HCT116 (cell line): ENCODE measurements at regions not wholly inside any gene's neighbourhood (a gene's known extent, or its start where the extent isn't known, plus 50 kb on each side); places are given as distances from the start of the nearest gene placed in this dataset.

Source experiments
- ATAC-seq: fragments of 200-7000 bp; cut with Tn5 transposase; 2 replicates; pipeline ENCODE4 v1.9.1; 2020; ENCODE audit warnings: mild to moderate bottlenecking, moderate library complexity
- BruUV-seq: library from RNA; stranded (reverse); fragments of 400-500 nt; replicated peaks from 2 replicates; lab custom pipeline; 2021; lab: Mats Ljungman, UMichigan
- CTCF ChIA-PET: fragments of 300-600 bp; sonication (Branson Sonifier 250); formaldehyde crosslinking; loops from one replicate; lab custom pipeline; 2021; ENCODE audit warnings: antibody characterized with exemption; lab: Charles Lee
- POLR2A ChIA-PET: fragments of 300-600, 350-600 bp; sonication (Branson Sonifier 250); formaldehyde crosslinking; loops from one replicate; lab custom pipeline; 2021; ENCODE audit warnings: antibody characterized with exemption; lab: Charles Lee
- RAD21 ChIA-PET, 2 experiments: fragments of 300-600 bp; sonication (Branson Sonifier 250); formaldehyde crosslinking; loops; one replicate each; lab custom pipeline; 2023; ENCODE audit warnings: low total read pairs in 2 of 2; ENCODE audit not compliant: uncharacterized antibody in 2 of 2, unreplicated experiment in 2 of 2, low non-redundant PET in 1 of 2; lab: Charles Lee
- DNase-seq: peaks from one replicate; pipeline ENCODE4 v3.0.0-alpha.2; 2010; ENCODE audit warnings: low read depth, low spot score
- H2AFZ ChIP-seq: fragments of 200-600 bp; shearing (Covaris generic), sonication (generic); 2 replicates; pipeline ENCODE4 v1.6.1; 2017; ENCODE audit warnings: low read depth, mixed run types, mixed read lengths, antibody characterized with exemption, low read length; ENCODE audit not compliant: poor library complexity, severe bottlenecking
- H3K27ac ChIP-seq: 2 replicates; pipeline ENCODE4 v1.5.1; 2012; ENCODE audit warnings: low read depth, low read length
- H3K27me3 ChIP-seq: fragments of 200-600 bp; sonication (generic); 2 replicates; pipeline ENCODE4 v1.6.1; 2016; ENCODE audit warnings: mixed run types, low read length, mixed read lengths; ENCODE audit not compliant: insufficient read depth
- H3K36me3 ChIP-seq, 2 experiments: fragments of 200-500 bp in 1 of 2; fragments of 200-600 bp in 1 of 2; sonication (Bioruptor generic) in 1 of 2; sonication (generic) in 1 of 2; 2 replicates each; pipeline versions ENCODE4 v1.5.1 to v1.6.1; 2014 to 2016; ENCODE audit warnings: low read length in 2 of 2, inconsistent platforms in 1 of 2, mixed read lengths in 1 of 2, mixed run types in 1 of 2; ENCODE audit not compliant: insufficient read depth in 2 of 2, control insufficient read depth in 1 of 2
- H3K4me1 ChIP-seq, 2 experiments: fragments of 200-600 bp in 1 of 2; sonication (generic) in 1 of 2; 2 replicates each; pipeline versions ENCODE4 v1.5.1 to v1.6.1; 2012 to 2017; ENCODE audit warnings: low read length in 2 of 2, inconsistent platforms in 1 of 2, mild to moderate bottlenecking in 1 of 2, mixed read lengths in 1 of 2, mixed run types in 1 of 2, moderate library complexity in 1 of 2; ENCODE audit not compliant: insufficient read depth in 2 of 2, control insufficient read depth in 1 of 2
- H3K4me2 ChIP-seq: fragments of 200-600 bp; sonication (generic); 2 replicates; pipeline ENCODE4 v1.6.1; 2017; ENCODE audit warnings: mixed run types, low read length, mixed read lengths
- H3K4me3 ChIP-seq, 2 experiments: fragments of 200-600 bp in 1 of 2; sonication (generic) in 1 of 2; replicated peaks in 1 of 2; 2 replicates each; pipeline ENCODE4 v1.5.1; 2011 to 2016; ENCODE audit warnings: low read length in 2 of 2, control low read depth in 1 of 2, low read depth in 1 of 2, mild to moderate bottlenecking in 1 of 2, mixed read lengths in 1 of 2, mixed run types in 1 of 2
- H3K79me2 ChIP-seq: fragments of 200-600 bp; sonication (generic); 2 replicates; pipeline ENCODE4 v1.6.1; 2017; ENCODE audit warnings: mild to moderate bottlenecking, mixed run types, low read length, moderate library complexity, mixed read lengths; ENCODE audit not compliant: insufficient read depth
- H3K9ac ChIP-seq: fragments of 200-600 bp; sonication (generic); 2 replicates; pipeline ENCODE4 v1.6.1; 2016; ENCODE audit warnings: low read length, mixed read lengths
- H3K9me2 ChIP-seq: fragments of 200-600 bp; sonication (generic), shearing (Covaris generic); 2 replicates; pipeline ENCODE4 v1.6.1; 2017; ENCODE audit warnings: mixed run types, mild to moderate bottlenecking, moderate library complexity; ENCODE audit not compliant: insufficient read depth
- H3K9me3 ChIP-seq, 2 experiments: fragments of 200-500 bp in 1 of 2; fragments of 200-600 bp in 1 of 2; sonication (Bioruptor generic) in 1 of 2; sonication (generic) in 1 of 2; 2 replicates each; pipeline ENCODE4 v1.6.1; 2014 to 2017; ENCODE audit warnings: low read length in 2 of 2, mixed read lengths in 2 of 2, inconsistent platforms in 1 of 2, low read depth in 1 of 2, mild to moderate bottlenecking in 1 of 2, mixed run types in 1 of 2, moderate library complexity in 1 of 2; ENCODE audit not compliant: control insufficient read depth in 1 of 2, insufficient read depth in 1 of 2
- H4K20me1 ChIP-seq: fragments of 200-600 bp; sonication (generic), shearing (Covaris generic); 2 replicates; pipeline ENCODE4 v1.6.1; 2017; ENCODE audit warnings: mixed run types, mild to moderate bottlenecking, moderate library complexity; ENCODE audit not compliant: insufficient read depth
- CBX3 ChIP-seq: IDR thresholded peaks from 2 replicates; pipeline ENCODE4 v1.6.1; 2012; ENCODE audit warnings: low read depth
- CEBPB ChIP-seq: IDR thresholded peaks from 2 replicates; pipeline ENCODE4 v1.6.1; 2012; ENCODE audit warnings: low read depth
- ELF1 ChIP-seq: IDR thresholded peaks from 2 replicates; pipeline ENCODE4 v1.6.1; 2012; ENCODE audit warnings: low read depth, borderline replicate concordance
- EZH2 ChIP-seq: fragments of 200-600 bp; sonication (generic); IDR thresholded peaks from 2 replicates; pipeline ENCODE4 v1.6.1; 2017; ENCODE audit warnings: antibody characterized with exemption, mixed run types
- EZH2phosphoT487 ChIP-seq: fragments of 200-600 bp; IDR thresholded peaks from 2 replicates; pipeline ENCODE4 v1.6.1; 2018; ENCODE audit warnings: antibody characterized with exemption, borderline replicate concordance
- FOSL1 ChIP-seq: IDR thresholded peaks from 2 replicates; pipeline ENCODE4 v1.6.1; 2012; ENCODE audit warnings: low read depth
- JUND ChIP-seq: IDR thresholded peaks from 2 replicates; pipeline ENCODE4 v1.6.1; 2012
- POLR2A ChIP-seq: IDR thresholded peaks from 2 replicates; pipeline ENCODE4 v1.7.0; 2011; ENCODE audit warnings: borderline replicate concordance; ENCODE audit not compliant: insufficient read depth, insufficient read length; ENCODE audit errors: extremely low read depth
- RAD21 ChIP-seq: IDR thresholded peaks from 2 replicates; pipeline ENCODE4 v1.6.1; 2012; ENCODE audit warnings: low read depth, mild to moderate bottlenecking
- SIN3A ChIP-seq: IDR thresholded peaks from 2 replicates; pipeline ENCODE4 v1.6.1; 2012; ENCODE audit warnings: low read depth
- SP1 ChIP-seq: IDR thresholded peaks from 2 replicates; pipeline ENCODE4 v1.6.1; 2012; ENCODE audit warnings: low read depth
- TCF7L2 ChIP-seq: IDR thresholded peaks from 2 replicates; pipeline ENCODE4 v1.7.0; 2011; ENCODE audit warnings: borderline replicate concordance, inconsistent platforms; ENCODE audit not compliant: insufficient read depth, insufficient read length; ENCODE audit errors: extremely low read depth
- intact Hi-C: fragments of 100-400 bp; cut with micrococcal nuclease; formaldehyde crosslinking; loops from 2 replicates; pipeline ENCODE4 v1.10.0; 2022
- TF ChIP-seq, protein P1 (sequence below), 3 experiments: fragments of 200-600 bp in 1 of 3; sonication (generic) in 1 of 3; IDR thresholded peaks in 2 of 3; conservative IDR thresholded peaks in 1 of 3; 2 replicates each; pipeline ENCODE4 v1.5.1; 2012 to 2017; ENCODE audit warnings: low read depth in 2 of 3, low read length in 2 of 3, antibody characterized with exemption in 1 of 3, borderline replicate concordance in 1 of 3, control low read depth in 1 of 3, mild to moderate bottlenecking in 1 of 3, mixed read lengths in 1 of 3, mixed run types in 1 of 3, moderate library complexity in 1 of 3; ENCODE audit not compliant: insufficient read depth in 1 of 3
- TF ChIP-seq, protein P2 (sequence below): IDR thresholded peaks from 2 replicates; pipeline ENCODE4 v1.6.1; 2012
- TF ChIP-seq, protein P3 (sequence below): IDR thresholded peaks from 2 replicates; pipeline ENCODE4 v1.6.1; 2012; ENCODE audit warnings: low read depth
- TF ChIP-seq, protein P4 (sequence below): IDR thresholded peaks from 2 replicates; pipeline ENCODE4 v1.6.1; 2011; ENCODE audit warnings: mild to moderate bottlenecking, low read length, moderate library complexity; ENCODE audit not compliant: insufficient replicate concordance; ENCODE audit errors: extremely low read depth
- TF ChIP-seq, protein P5 (sequence below): IDR thresholded peaks from 2 replicates; pipeline ENCODE4 v1.6.1; 2012

DNA sequence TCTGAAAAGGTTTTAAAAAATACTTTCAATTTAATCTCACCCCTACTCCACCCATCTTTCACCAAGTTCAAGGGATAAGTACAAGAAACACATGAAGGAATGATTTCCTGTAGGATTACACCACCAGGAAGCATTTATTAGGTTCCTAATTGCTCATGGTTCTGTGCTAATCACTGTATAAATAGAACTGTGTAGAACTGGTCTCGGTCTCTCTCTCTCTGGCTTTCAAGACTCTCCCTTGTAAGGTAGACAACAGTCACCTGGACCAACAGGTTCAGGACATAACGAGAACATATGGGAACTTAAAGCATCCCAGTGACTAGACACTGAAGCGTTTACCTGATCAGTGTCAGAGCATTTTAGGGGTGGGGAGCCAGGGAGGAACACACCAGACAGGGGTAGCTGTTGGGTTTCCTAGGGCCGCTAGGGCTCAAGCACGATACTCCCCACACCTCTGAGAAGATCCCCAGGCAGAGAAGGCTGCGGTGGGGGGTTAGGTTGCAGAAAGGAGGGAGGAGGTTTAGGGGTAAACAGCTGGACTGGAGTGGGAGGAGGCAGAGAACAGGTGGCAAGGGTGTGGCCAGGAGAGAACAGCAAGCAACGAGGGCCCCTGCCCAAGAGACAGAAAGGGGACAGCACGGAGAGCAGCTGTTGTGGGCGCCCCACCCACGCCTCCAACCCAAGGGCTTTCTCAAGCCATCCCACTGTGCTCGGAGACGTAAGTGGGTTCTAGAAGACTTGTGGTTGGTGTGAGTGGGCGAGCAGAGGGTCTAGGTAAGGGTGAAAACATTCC is 52.5 kb upstream of the USP6NL start:
- no TSS peak for BruUV-seq
- RAD21 ChIA-PET, result no interaction called here
- H3K27me3 ChIP-seq, result no peaks in the 10 kb centered on the region
- no peak overlapping the region for H2AFZ ChIP-seq
- no peaks in the 10 kb centered on the region for H3K36me3 ChIP-seq
- no peak overlapping the region for H3K4me2 ChIP-seq
- DNase-seq, result no peak
- no peak for ATAC-seq
- POLR2A ChIA-PET, result no interaction called here
- H3K27ac ChIP-seq, result no peak overlapping the region
- H4K20me1 ChIP-seq, result no peaks in the 10 kb centered on the region
- H3K4me3 ChIP-seq, result no peak overlapping the region
- H3K4me1 ChIP-seq, result peaks cover 0 to under 1% of the 10 kb centered on the region in 2 experiments; a peak in 1 of 4 replicates
- no peaks in the 10 kb centered on the region for H3K9me2 ChIP-seq
- no peak overlapping the region for H3K9ac ChIP-seq
- TF ChIP-seq SIN3A, result no peak
- TF ChIP-seq CBX3, result no peak
- no peak for TF ChIP-seq ELF1
- TF ChIP-seq, protein P1, sequence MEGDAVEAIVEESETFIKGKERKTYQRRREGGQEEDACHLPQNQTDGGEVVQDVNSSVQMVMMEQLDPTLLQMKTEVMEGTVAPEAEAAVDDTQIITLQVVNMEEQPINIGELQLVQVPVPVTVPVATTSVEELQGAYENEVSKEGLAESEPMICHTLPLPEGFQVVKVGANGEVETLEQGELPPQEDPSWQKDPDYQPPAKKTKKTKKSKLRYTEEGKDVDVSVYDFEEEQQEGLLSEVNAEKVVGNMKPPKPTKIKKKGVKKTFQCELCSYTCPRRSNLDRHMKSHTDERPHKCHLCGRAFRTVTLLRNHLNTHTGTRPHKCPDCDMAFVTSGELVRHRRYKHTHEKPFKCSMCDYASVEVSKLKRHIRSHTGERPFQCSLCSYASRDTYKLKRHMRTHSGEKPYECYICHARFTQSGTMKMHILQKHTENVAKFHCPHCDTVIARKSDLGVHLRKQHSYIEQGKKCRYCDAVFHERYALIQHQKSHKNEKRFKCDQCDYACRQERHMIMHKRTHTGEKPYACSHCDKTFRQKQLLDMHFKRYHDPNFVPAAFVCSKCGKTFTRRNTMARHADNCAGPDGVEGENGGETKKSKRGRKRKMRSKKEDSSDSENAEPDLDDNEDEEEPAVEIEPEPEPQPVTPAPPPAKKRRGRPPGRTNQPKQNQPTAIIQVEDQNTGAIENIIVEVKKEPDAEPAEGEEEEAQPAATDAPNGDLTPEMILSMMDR (IDR thresholded peaks at IDR 0.05 in 2 of 3, conservative IDR thresholded peaks at IDR 0.05 in 1 of 3; ENCODE audit: borderline replicate concordance in 1 of 3, insufficient read depth in 1 of 3, low read depth in 2 of 3, low read length in 2 of 3), result no peak
- no peak for TF ChIP-seq TCF7L2
- TF ChIP-seq POLR2A, result no peak
- no peak for TF ChIP-seq CEBPB
- no peak for TF ChIP-seq JUND
- TF ChIP-seq, protein P2, sequence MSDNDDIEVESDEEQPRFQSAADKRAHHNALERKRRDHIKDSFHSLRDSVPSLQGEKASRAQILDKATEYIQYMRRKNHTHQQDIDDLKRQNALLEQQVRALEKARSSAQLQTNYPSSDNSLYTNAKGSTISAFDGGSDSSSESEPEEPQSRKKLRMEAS, result no peak
- TF ChIP-seq, protein P3, sequence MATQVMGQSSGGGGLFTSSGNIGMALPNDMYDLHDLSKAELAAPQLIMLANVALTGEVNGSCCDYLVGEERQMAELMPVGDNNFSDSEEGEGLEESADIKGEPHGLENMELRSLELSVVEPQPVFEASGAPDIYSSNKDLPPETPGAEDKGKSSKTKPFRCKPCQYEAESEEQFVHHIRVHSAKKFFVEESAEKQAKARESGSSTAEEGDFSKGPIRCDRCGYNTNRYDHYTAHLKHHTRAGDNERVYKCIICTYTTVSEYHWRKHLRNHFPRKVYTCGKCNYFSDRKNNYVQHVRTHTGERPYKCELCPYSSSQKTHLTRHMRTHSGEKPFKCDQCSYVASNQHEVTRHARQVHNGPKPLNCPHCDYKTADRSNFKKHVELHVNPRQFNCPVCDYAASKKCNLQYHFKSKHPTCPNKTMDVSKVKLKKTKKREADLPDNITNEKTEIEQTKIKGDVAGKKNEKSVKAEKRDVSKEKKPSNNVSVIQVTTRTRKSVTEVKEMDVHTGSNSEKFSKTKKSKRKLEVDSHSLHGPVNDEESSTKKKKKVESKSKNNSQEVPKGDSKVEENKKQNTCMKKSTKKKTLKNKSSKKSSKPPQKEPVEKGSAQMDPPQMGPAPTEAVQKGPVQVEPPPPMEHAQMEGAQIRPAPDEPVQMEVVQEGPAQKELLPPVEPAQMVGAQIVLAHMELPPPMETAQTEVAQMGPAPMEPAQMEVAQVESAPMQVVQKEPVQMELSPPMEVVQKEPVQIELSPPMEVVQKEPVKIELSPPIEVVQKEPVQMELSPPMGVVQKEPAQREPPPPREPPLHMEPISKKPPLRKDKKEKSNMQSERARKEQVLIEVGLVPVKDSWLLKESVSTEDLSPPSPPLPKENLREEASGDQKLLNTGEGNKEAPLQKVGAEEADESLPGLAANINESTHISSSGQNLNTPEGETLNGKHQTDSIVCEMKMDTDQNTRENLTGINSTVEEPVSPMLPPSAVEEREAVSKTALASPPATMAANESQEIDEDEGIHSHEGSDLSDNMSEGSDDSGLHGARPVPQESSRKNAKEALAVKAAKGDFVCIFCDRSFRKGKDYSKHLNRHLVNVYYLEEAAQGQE, result no peak
- no peak for TF ChIP-seq RAD21
- TF ChIP-seq EZH2phosphoT487, result no peak
- TF ChIP-seq EZH2, result no peak
- TF ChIP-seq, protein P4, sequence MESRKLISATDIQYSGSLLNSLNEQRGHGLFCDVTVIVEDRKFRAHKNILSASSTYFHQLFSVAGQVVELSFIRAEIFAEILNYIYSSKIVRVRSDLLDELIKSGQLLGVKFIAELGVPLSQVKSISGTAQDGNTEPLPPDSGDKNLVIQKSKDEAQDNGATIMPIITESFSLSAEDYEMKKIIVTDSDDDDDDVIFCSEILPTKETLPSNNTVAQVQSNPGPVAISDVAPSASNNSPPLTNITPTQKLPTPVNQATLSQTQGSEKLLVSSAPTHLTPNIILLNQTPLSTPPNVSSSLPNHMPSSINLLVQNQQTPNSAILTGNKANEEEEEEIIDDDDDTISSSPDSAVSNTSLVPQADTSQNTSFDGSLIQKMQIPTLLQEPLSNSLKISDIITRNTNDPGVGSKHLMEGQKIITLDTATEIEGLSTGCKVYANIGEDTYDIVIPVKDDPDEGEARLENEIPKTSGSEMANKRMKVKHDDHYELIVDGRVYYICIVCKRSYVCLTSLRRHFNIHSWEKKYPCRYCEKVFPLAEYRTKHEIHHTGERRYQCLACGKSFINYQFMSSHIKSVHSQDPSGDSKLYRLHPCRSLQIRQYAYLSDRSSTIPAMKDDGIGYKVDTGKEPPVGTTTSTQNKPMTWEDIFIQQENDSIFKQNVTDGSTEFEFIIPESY, result no peak
- no peak for TF ChIP-seq SP1
- TF ChIP-seq, protein P5, sequence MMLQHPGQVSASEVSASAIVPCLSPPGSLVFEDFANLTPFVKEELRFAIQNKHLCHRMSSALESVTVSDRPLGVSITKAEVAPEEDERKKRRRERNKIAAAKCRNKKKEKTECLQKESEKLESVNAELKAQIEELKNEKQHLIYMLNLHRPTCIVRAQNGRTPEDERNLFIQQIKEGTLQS, result no peak
- no peak for TF ChIP-seq FOSL1
- intact Hi-C loops, result no loop called here
- CTCF ChIA-PET, result no interaction called here
- no peaks in the 10 kb centered on the region for H3K9me3 ChIP-seq
- no peaks in the 10 kb centered on the region for H3K79me2 ChIP-seq
